Hepatocyte (in vitro differentiated cells): ENCODE measurements at regions not wholly inside any gene's neighbourhood (a gene's known extent, or its start where the extent isn't known, plus 50 kb on each side); places are given as distances from the start of the nearest gene placed in this dataset.

Experiments
- DNase-seq: peaks from one replicate; pipeline ENCODE4 v3.0.0-alpha.2; 2016; ENCODE audit warnings: low spot score
- H2AFZ ChIP-seq: fragments of 200-600 bp; sonication (generic); 2 replicates; pipeline ENCODE4 v1.6.0; 2016; ENCODE audit warnings: antibody characterized with exemption, mild to moderate bottlenecking
- H3K27ac ChIP-seq: fragments of 200-600 bp; sonication (generic); 2 replicates; pipeline ENCODE4 v1.5.1; 2016; ENCODE audit warnings: mild to moderate bottlenecking
- H3K27me3 ChIP-seq: fragments of 200-600 bp; sonication (generic); 2 replicates; pipeline ENCODE4 v1.6.1; 2016
- H3K36me3 ChIP-seq: fragments of 200-600 bp; sonication (generic); replicated peaks from 2 replicates; pipeline ENCODE4 v1.5.1; 2016; ENCODE audit warnings: low read depth; ENCODE audit not compliant: insufficient read depth
- H3K4me1 ChIP-seq: fragments of 200-600 bp; sonication (generic); 2 replicates; pipeline ENCODE4 v1.5.1; 2016; ENCODE audit warnings: mild to moderate bottlenecking, moderate library complexity; ENCODE audit not compliant: insufficient read depth
- H3K4me2 ChIP-seq: fragments of 200-600 bp; sonication (generic); 2 replicates; pipeline ENCODE4 v1.6.0; 2016
- H3K4me3 ChIP-seq: fragments of 200-600 bp; sonication (generic); 2 replicates; pipeline ENCODE4 v1.5.1; 2016; ENCODE audit warnings: mild to moderate bottlenecking
- H3K79me2 ChIP-seq: fragments of 200-600 bp; sonication (generic); 2 replicates; pipeline ENCODE4 v1.6.0; 2017; ENCODE audit warnings: mild to moderate bottlenecking
- H3K9me2 ChIP-seq: fragments of 200-600 bp; sonication (generic); replicated peaks from 2 replicates; pipeline ENCODE4 v1.6.0; 2017; ENCODE audit warnings: mild to moderate bottlenecking; ENCODE audit not compliant: insufficient read depth
- H3K9me3 ChIP-seq: fragments of 200-600 bp; sonication (generic); 2 replicates; pipeline ENCODE4 v1.5.1; 2016; ENCODE audit warnings: low read depth, mild to moderate bottlenecking
- H4K20me1 ChIP-seq: fragments of 200-600 bp; sonication (generic); 2 replicates; pipeline ENCODE4 v1.6.0; 2016; ENCODE audit warnings: mild to moderate bottlenecking; ENCODE audit not compliant: insufficient read depth, poor library complexity, severe bottlenecking
- CTCF ChIP-seq: fragments of 200-600 bp; sonication (generic); IDR thresholded peaks from 2 replicates; pipeline ENCODE4 v1.5.1; 2016; ENCODE audit warnings: antibody characterized with exemption, mild to moderate bottlenecking; ENCODE audit not compliant: poor library complexity
- EZH2 ChIP-seq: fragments of 200-600 bp; sonication (generic); IDR thresholded peaks from 2 replicates; pipeline ENCODE4 v1.6.1; 2016; ENCODE audit warnings: antibody characterized with exemption, mild to moderate bottlenecking, borderline replicate concordance
- EZH2phosphoT487 ChIP-seq: fragments of 200-600 bp; sonication (generic); IDR thresholded peaks from one replicate; pipeline ENCODE4 v1.6.1; 2018; ENCODE audit warnings: antibody characterized with exemption, mild to moderate bottlenecking, low read depth, moderate library complexity; ENCODE audit not compliant: unreplicated experiment, severe bottlenecking
- WGBS: methylation state at CpG from one replicate; pipeline ENCODE4 v1.1.6; 2016; ENCODE audit warnings: low lambda C conversion rate; ENCODE audit errors: missing lambda C conversion rate; 5-methylcytosine and 5-hydroxymethylcytosine counted together

GRCh38 chr2:132037527-132038178 is 124.1 kb downstream of the ANKRD30BL start:
- H3K27me3 ChIP-seq, result peaks cover 41% of the 10 kb centered on the region
- H3K36me3 ChIP-seq, result no peaks in the 10 kb centered on the region
- H3K9me2 ChIP-seq, result no peaks in the 10 kb centered on the region
- no peaks in the 10 kb centered on the region for H3K9me3 ChIP-seq
- TF ChIP-seq CTCF, result peak; percentile 11
- TF ChIP-seq EZH2, result no peak
- TF ChIP-seq EZH2phosphoT487, result no peak
- H3K4me2 ChIP-seq, result peak overlapping the region; percentile 97
- no peaks in the 10 kb centered on the region for H3K79me2 ChIP-seq
- no peaks in the 10 kb centered on the region for H4K20me1 ChIP-seq
- no peak overlapping the region for H3K27ac ChIP-seq
- no peaks in the 10 kb centered on the region for H3K4me1 ChIP-seq
- peak overlapping the region; percentile 64 for H3K4me3 ChIP-seq
- DNase-seq, result peak; percentile 35
- peak overlapping the region; percentile 83 for H2AFZ ChIP-seq
- WGBS, result 9% methylated on average over 25 of the region's 53 CpGs

DNA sequence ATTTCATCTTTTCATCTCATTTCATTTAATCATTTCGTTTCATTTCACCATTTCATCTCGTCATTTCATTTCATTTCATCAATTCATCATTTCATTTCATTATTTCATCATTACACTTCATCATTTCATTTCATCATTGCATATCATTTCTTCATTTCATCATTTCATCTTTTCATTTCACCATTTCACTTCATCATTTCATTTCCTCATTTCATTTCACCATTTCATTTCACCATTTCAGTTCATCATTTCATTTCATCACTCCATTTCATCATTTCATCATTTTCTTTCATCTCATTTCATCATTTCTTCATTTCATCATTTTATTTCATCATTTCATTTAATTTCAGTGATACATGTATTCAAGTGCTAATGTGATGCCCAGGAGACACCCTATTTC is 127.1 kb downstream of the ANKRD30BL start:
- H2AFZ ChIP-seq, result no peak overlapping the region
- TF ChIP-seq EZH2 (no peak), CTCF (no peak), EZH2phosphoT487 (no peak)
- no peaks in the 10 kb centered on the region for H3K79me2 ChIP-seq
- H3K36me3 ChIP-seq, result no peaks in the 10 kb centered on the region
- no peaks in the 10 kb centered on the region for H4K20me1 ChIP-seq
- no peaks in the 10 kb centered on the region for H3K9me2 ChIP-seq
- H3K9me3 ChIP-seq, result no peaks in the 10 kb centered on the region
- WGBS, result 81% methylated on average over 2 of the region's 2 CpGs
- peaks cover 28% of the 10 kb centered on the region for H3K27me3 ChIP-seq
- H3K27ac ChIP-seq, result no peak overlapping the region
- no peaks in the 10 kb centered on the region for H3K4me1 ChIP-seq
- no peak overlapping the region for H3K4me3 ChIP-seq
- no peak for DNase-seq
- H3K4me2 ChIP-seq, result no peak overlapping the region

GRCh38 chr2:132033949-132034348 is 127.8 kb downstream of the ANKRD30BL start:
- Histone ChIP-seq H3K27me3 (peaks cover 21% of the 10 kb centered on the region), H3K9me2 (no peaks in the 10 kb centered on the region), H3K79me2 (no peaks in the 10 kb centered on the region), H4K20me1 (no peaks in the 10 kb centered on the region), H3K36me3 (no peaks in the 10 kb centered on the region), H2AFZ (no peak overlapping the region), H3K4me1 (no peaks in the 10 kb centered on the region), H3K9me3 (no peaks in the 10 kb centered on the region), H3K4me2 (no peak overlapping the region), H3K4me3 (no peak overlapping the region), H3K27ac (no peak overlapping the region)
- no peak for TF ChIP-seq EZH2phosphoT487
- no peak for TF ChIP-seq CTCF
- TF ChIP-seq EZH2, result no peak
- DNase-seq, result no peak
- WGBS, result 84% methylated on average over 2 of the region's 2 CpGs

GRCh38 chr2:132033365-132033764 is 128.4 kb downstream of the ANKRD30BL start:
- H2AFZ ChIP-seq, result no peak overlapping the region

More at GRCh38 chr2:132033365-132033764, 128.4 kb downstream of the ANKRD30BL start:
- 89% methylated on average over 2 of the region's 2 CpGs for WGBS
- TF ChIP-seq CTCF (no peak), EZH2phosphoT487 (no peak), EZH2 (no peak)
- no peaks in the 10 kb centered on the region for H4K20me1 ChIP-seq
- no peaks in the 10 kb centered on the region for H3K9me2 ChIP-seq
- no peak for DNase-seq
- no peaks in the 10 kb centered on the region for H3K4me1 ChIP-seq
- H3K36me3 ChIP-seq, result no peaks in the 10 kb centered on the region
- peaks cover 15% of the 10 kb centered on the region for H3K27me3 ChIP-seq
- no peak overlapping the region for H3K27ac ChIP-seq
- no peak overlapping the region for H3K4me2 ChIP-seq
- H3K4me3 ChIP-seq, result no peak overlapping the region
- H3K9me3 ChIP-seq, result no peaks in the 10 kb centered on the region
- H3K79me2 ChIP-seq, result no peaks in the 10 kb centered on the region
